ENCODE measurements at regions not wholly inside any gene's neighbourhood (a gene's known extent, or its start where the extent isn't known, plus 50 kb on each side); places are given as distances from the start of the nearest gene placed in this dataset.
"Not testable (repeated sequence)": the region's sequence is repeated elsewhere in the genome, so short reads cannot be mapped to it uniquely, and the experiment has no call there.

DNA sequence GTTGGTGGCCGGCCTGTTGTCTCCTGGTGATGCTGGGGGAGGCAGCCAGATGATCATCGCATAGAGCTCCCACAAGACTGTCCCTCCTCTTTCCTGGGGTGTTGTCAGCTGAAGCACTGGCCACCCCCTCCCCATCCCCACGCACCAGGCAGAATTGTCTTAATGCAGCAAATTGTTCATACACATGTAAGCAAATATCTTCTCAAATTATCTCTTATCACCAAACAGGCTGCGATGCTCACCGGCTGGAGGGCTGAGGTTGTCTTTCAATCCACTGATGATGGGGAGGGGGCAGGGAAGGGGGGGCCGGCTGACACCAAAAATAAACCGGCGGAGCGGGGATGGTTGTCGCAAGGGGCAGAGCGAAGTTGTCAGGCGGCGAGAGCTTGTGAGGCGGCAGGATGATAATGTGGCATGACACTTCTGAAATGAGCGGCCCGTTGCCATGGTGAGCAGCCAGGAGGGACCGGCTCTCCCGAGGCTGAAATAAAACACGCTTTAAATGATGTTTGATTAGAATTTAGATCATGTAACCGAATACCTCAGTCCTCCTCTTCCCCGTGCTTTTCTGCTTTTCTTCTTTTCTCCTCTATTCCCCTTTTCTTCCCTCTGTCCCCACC lies 59.8 kb downstream of the MRM1 start:
- no peak for DNase-seq

DNA sequence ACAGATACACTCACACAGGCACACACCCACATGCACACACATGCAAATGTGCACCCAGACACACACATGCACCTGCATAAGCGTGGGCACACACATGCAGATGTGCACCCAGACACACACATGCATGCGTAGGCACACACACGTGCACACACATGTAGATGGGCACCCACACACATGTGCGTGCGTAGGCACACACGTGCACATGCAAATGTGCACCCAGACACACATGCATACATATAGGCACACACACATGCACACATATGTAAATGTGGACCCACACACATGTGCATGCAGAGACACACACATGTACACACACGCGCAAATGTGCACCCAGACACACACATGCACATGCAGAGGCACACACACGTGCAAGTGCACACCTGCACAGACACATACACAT lies 60.3 kb downstream of the MRM1 start:
- no peak for DNase-seq

DNA sequence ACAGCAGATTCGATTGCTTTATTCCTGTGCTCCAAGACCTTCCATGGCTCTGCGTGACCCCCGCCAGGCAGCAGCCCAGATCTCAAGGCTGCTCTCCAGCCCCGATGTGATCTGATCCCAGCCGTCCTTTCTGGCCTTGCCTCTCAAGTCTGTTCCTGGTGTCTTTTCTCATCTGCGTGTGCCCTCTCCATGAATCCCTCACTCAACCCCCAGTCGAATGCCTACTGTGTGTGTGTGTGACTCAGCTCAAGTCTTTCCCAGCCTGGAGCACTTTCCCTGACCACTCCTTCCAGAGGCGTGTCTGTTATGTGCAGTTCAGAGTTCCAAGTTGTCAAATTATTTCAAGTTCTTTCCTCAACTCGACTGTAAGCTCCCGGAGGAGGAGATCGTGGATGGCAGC lies 64.0 kb downstream of the MRM1 start:
- no peak for DNase-seq

DNA sequence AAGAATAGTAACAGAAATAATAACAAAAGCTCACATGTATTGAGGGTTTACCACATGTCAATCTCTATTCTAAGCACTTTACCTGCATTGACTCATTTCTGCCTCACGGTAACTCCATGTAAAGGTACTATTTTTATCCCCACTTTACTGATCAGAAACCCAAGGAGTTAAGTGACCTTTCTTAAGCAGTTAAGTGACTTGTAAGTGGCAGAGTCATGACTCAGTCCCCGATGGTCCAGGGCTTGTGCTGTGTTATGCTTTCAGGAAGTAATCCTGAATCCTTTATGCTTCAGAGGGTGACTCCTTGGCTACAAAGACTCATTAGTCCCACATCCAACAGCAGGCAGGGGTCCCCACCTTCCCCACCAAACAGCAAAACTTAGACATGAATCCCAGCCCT lies 66.5 kb downstream of the MRM1 start:
- DNase-seq, result no peak

DNA sequence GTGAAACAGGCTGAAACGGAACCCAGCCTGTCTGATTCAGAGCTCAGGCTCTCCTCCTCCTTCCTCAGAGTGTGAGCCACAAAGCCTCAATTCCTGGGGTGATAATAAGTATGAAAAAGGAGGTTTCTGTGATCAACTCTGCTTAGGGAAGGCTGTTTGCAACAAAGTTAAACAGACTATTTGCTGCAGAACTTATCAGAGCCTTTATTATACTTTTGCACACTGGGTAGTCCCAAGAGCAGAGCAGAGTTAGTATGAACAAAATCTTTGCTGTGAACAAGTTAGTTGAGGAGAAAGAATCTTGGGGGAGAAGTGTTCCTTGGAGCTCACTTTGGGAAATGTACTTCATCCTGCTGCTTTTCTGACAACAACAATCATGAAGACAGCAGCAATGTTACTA lies 67.4 kb downstream of the MRM1 start:
- DNase-seq, result no peak

DNA sequence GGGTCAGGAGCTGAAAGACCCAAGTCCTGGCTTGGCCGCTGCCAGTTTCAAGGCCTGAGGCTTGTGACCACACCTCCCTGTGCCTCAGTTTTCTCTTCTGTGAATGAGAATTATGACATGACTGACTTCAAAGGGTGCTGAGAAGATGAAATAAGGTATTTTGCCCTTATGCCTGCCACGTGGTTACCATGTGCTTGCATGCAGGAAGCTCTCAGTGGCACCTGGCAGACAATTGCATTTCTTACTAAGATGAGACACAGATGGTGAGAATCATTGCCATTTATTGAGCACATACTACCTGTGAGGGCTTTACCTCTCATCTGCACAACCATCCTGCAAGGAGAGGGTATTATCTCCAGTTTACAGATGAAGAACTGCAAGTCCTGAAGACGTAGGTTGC lies 69.8 kb downstream of the MRM1 start:
- no peak for DNase-seq

DNA sequence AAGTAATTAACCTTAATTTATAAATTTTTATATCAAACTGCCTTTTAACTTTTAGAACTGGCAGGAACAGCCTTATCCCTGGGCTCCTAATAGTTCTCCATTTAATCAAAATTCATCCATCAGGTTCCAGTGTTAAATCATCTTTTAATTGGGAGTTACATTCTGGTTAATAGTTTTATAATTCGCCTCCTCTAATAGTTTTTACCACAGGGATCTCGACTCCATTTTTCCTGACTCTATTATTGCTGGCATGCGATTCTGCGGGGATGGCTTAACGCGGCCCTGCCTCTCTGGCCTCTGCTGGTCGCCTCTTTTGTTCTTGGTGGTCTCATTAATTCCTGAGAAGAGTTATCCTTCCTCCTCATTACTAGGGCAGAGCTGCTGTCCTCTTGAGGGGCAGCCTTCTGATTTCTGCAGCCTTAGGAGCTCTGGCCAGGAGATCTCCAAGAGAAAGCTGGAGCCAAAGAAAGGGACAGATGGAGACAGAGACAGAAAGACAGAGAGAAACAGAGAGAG lies 71.1 kb downstream of the MRM1 start:
- DNase-seq, result no peak

DNA sequence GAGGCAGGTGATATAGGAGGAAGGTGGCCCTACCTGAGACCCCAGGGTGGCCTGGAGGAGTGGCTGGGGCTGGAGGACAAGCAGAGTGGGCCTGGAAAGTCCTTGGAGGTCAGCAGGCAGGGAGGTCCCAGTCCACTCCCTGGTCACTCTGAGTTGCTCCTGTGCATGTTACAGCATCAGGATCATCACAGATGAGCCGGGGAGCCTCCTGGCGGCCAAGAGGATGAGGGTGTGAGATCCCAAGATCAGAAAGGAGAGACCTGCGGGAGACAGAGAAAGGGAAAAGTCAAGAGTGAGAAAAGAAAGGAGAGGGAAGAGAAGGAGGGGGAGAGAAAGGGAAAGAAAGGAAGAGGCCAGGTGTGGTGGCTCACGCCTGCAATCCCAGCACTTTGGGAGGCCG lies 71.7 kb downstream of the MRM1 start:
- no peak for DNase-seq

- no peak for DNase-seq
Measured at GRCh38 chr17:36673637-36674277, 72.4 kb downstream of the MRM1 start.

GRCh38 chr17:36674278-36674650 lies 72.9 kb downstream of the MRM1 start:
- DNase-seq, result no peak

GRCh38 chr17:36675250-36675649 lies 73.9 kb downstream of the MRM1 start:
- DNase-seq, result no peak

DNA sequence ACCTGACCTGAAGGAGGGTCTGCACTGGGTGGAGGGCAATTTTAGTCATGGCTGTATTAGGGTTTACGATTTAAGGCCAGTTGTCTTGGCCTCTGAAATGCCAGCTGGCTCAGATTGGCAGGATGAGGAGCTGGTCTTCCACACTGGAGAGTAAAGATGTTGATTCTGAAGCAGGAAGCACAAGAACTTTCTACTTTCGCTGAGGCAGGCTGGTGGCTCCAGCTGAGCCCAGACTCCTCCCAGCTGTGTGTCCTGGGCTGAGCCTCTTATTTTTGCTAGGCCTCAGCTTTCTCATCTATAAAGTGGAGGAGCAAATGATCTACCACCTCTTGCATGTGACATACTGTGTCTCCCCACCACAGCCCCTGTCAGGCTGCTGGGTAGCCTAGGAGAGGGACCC lies 74.4 kb downstream of the MRM1 start:
- DNase-seq, result no peak

GRCh38 chr17:36679815-36680467 lies 78.6 kb downstream of the MRM1 start:
- DNase-seq, result no peak

DNA sequence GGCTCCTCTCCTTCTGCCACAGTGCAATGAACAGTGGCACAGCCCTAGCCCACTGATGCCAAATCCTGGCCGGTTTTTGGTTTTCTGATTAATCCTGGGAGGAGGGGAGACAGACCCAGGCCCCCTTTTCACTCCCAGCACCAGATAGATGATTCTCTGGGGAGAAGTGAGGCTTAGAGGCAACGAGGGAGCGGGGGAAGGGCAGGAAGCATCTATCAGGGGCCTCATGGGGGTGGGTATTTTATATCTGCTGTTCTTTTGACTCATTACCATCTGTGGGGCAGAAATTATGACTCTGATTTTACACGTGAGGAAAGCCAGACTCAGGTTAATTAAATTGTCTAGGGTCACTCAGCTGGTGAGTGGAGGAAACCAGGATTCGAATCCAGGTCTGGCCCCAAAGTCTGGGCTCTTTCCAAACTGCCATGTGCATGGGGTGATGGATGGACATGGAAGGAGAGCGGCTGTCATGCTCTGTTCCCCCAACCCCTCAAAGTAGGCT lies 79.4 kb downstream of the MRM1 start:
- no peak for DNase-seq

GRCh38 chr17:36682773-36683172 lies 81.4 kb downstream of the MRM1 start:
- DNase-seq, result no peak

- DNase-seq, result no peak
Measured at GRCh38 chr17:36683387-36683786, 82.0 kb downstream of the MRM1 start.

GRCh38 chr17:36684134-36684533 lies 82.8 kb downstream of the MRM1 start:
- DNase-seq, result no peak

- no peak for DNase-seq
Measured at GRCh38 chr17:36686123-36686669, 84.8 kb downstream of the MRM1 start.

DNA sequence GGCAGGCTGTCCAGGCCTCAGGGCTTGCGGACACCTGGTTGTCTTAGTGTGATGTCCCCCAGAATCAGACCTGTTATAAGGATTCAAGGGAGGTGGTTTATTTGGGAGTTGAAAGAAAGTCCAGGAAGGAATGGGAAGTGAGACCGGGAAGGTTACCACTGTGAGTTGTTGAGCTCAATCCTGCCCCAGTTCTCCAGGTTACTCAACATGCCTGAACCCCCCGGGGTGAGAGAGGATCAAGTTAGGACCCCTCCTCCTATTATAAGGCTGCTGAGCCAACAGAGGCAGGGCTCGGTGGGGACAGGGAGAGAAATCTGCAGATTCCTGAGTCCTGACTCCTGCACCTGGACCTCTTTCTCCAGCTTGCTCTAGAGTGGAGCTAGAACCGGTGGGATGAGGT lies 86.4 kb downstream of the MRM1 start:
- no peak for DNase-seq

- no peak for DNase-seq
Measured at GRCh38 chr17:36689089-36689667, 87.8 kb downstream of the MRM1 start.

DNA sequence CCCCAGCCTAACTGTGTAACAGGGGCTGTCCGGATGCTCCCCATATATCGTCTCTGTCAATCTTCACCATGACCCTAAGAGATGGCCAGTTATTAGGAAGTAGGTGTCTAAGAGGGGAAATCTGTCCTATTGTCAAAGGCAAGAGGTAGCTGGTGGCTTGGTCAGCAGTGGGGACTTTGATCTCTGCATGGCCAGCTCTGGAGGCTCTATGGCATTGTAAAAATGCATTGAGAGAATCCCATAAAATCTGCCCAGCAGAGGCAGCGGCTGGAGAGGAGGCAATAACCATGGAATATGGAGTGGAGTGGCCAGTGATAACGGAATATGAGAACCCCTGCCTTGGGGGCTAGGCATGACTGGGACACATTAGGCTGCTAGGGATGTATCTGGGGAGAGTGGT lies 88.8 kb downstream of the MRM1 start:
- DNase-seq, result no peak

GRCh38 chr17:36691606-36692005 lies 90.2 kb downstream of the MRM1 start:
- DNase-seq, result no peak

- DNase-seq, result no peak
Measured at GRCh38 chr17:36695082-36695481, 93.7 kb downstream of the MRM1 start.

DNA sequence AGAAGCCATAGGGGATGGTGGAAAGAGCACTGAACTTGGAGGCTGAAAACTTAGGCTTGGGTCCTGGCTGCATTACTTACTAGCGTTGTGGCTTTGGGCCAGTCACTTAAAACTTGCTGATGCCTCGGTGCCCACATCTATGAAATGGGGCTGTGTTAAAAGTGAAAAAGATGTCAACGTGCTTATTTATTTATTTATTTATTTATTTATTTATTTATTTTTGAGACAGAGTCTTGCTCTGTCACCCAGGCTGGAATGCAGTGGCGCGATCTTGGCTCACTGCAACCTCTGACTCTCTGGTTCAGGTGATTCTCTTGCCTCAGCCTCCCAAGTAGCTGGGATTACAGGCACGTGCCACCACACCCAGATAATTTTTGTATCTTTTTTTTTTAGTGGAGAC lies 94.3 kb downstream of the MRM1 start:
- not testable (repeated sequence) for DNase-seq
